WTC11 (cell line): ENCODE measurements at regions not wholly inside any gene's neighbourhood (a gene's known extent, or its start where the extent isn't known, plus 50 kb on each side); places are given as distances from the start of the nearest gene placed in this dataset.

Source experiments
- CTCF ChIP-seq: fragments of 200-600 bp; IDR thresholded peaks from 2 replicates; pipeline ENCODE4 v1.8.0; 2022; ENCODE audit warnings: antibody characterized with exemption
- GABPB1 ChIP-seq: sonication (generic); formaldehyde crosslinking; IDR thresholded peaks from 2 replicates; pipeline ENCODE4 v1.8.1; 2023; ENCODE audit warnings: mild to moderate bottlenecking, missing genetic modification reagents

DNA sequence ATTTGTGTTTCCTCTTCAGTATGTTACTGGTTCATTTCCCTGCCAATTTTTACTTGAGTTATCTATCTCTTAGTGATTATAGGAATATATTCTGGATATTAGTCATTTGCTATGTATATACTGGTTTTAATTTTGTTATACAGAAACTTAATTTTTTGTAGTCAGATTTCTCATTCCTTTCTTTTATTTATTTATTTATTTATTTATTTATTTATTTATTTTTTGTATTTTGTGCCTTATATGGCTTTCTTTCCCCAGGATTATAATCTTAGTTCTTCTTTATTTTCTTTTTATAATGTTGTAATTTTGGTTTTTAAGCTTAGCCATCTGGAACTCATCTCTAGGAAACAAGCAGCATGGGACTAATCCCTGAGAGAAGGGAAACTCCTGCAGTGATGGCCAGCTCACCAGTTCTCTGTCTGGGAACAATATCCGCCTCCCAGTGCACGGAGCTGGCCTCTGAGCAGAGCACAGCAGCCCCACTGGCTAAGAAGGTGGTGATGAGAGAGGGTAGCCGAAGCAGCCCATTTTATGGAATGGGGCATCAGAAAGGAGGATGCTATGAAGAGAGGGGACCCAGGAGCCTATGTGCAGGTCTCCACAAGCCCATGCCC is 54.5 kb upstream of the ADORA2B start:
- TF ChIP-seq GABPB1 (CRISPR knock-in tag) = no peak
- TF ChIP-seq CTCF = no peak
